HCT116 (cell line): ENCODE measurements at regions not wholly inside any gene's neighbourhood (a gene's known extent, or its start where the extent isn't known, plus 50 kb on each side); places are given as distances from the start of the nearest gene placed in this dataset.

ENCODE experiments used
- ATAC-seq: fragments of 200-7000 bp; cut with Tn5 transposase; 2 replicates; pipeline ENCODE4 v1.9.1; 2020; ENCODE audit warnings: mild to moderate bottlenecking, moderate library complexity
- BruUV-seq: library from RNA; stranded (reverse); fragments of 400-500 nt; replicated peaks from 2 replicates; lab custom pipeline; 2021; lab: Mats Ljungman, UMichigan
- CTCF ChIA-PET: fragments of 300-600 bp; sonication (Branson Sonifier 250); formaldehyde crosslinking; loops from one replicate; lab custom pipeline; 2021; ENCODE audit warnings: antibody characterized with exemption; lab: Charles Lee
- POLR2A ChIA-PET: fragments of 300-600, 350-600 bp; sonication (Branson Sonifier 250); formaldehyde crosslinking; loops from one replicate; lab custom pipeline; 2021; ENCODE audit warnings: antibody characterized with exemption; lab: Charles Lee
- RAD21 ChIA-PET, 2 experiments: fragments of 300-600 bp; sonication (Branson Sonifier 250); formaldehyde crosslinking; loops; one replicate each; lab custom pipeline; 2023; ENCODE audit warnings: low total read pairs in 2 of 2; ENCODE audit not compliant: uncharacterized antibody in 2 of 2, unreplicated experiment in 2 of 2, low non-redundant PET in 1 of 2; lab: Charles Lee
- DNase-seq: peaks from one replicate; pipeline ENCODE4 v3.0.0-alpha.2; 2010; ENCODE audit warnings: low read depth, low spot score
- H2AFZ ChIP-seq: fragments of 200-600 bp; shearing (Covaris generic), sonication (generic); 2 replicates; pipeline ENCODE4 v1.6.1; 2017; ENCODE audit warnings: low read depth, mixed run types, mixed read lengths, antibody characterized with exemption, low read length; ENCODE audit not compliant: poor library complexity, severe bottlenecking
- H3K27ac ChIP-seq: 2 replicates; pipeline ENCODE4 v1.5.1; 2012; ENCODE audit warnings: low read depth, low read length
- H3K27me3 ChIP-seq: fragments of 200-600 bp; sonication (generic); 2 replicates; pipeline ENCODE4 v1.6.1; 2016; ENCODE audit warnings: mixed run types, low read length, mixed read lengths; ENCODE audit not compliant: insufficient read depth
- H3K36me3 ChIP-seq, 2 experiments: fragments of 200-500 bp in 1 of 2; fragments of 200-600 bp in 1 of 2; sonication (Bioruptor generic) in 1 of 2; sonication (generic) in 1 of 2; 2 replicates each; pipeline versions ENCODE4 v1.5.1 to v1.6.1; 2014 to 2016; ENCODE audit warnings: low read length in 2 of 2, inconsistent platforms in 1 of 2, mixed read lengths in 1 of 2, mixed run types in 1 of 2; ENCODE audit not compliant: insufficient read depth in 2 of 2, control insufficient read depth in 1 of 2
- H3K4me1 ChIP-seq, 2 experiments: fragments of 200-600 bp in 1 of 2; sonication (generic) in 1 of 2; 2 replicates each; pipeline versions ENCODE4 v1.5.1 to v1.6.1; 2012 to 2017; ENCODE audit warnings: low read length in 2 of 2, inconsistent platforms in 1 of 2, mild to moderate bottlenecking in 1 of 2, mixed read lengths in 1 of 2, mixed run types in 1 of 2, moderate library complexity in 1 of 2; ENCODE audit not compliant: insufficient read depth in 2 of 2, control insufficient read depth in 1 of 2
- H3K4me2 ChIP-seq: fragments of 200-600 bp; sonication (generic); 2 replicates; pipeline ENCODE4 v1.6.1; 2017; ENCODE audit warnings: mixed run types, low read length, mixed read lengths
- H3K4me3 ChIP-seq, 2 experiments: fragments of 200-600 bp in 1 of 2; sonication (generic) in 1 of 2; replicated peaks in 1 of 2; 2 replicates each; pipeline ENCODE4 v1.5.1; 2011 to 2016; ENCODE audit warnings: low read length in 2 of 2, control low read depth in 1 of 2, low read depth in 1 of 2, mild to moderate bottlenecking in 1 of 2, mixed read lengths in 1 of 2, mixed run types in 1 of 2
- H3K79me2 ChIP-seq: fragments of 200-600 bp; sonication (generic); 2 replicates; pipeline ENCODE4 v1.6.1; 2017; ENCODE audit warnings: mild to moderate bottlenecking, mixed run types, low read length, moderate library complexity, mixed read lengths; ENCODE audit not compliant: insufficient read depth
- H3K9ac ChIP-seq: fragments of 200-600 bp; sonication (generic); 2 replicates; pipeline ENCODE4 v1.6.1; 2016; ENCODE audit warnings: low read length, mixed read lengths
- H3K9me2 ChIP-seq: fragments of 200-600 bp; sonication (generic), shearing (Covaris generic); 2 replicates; pipeline ENCODE4 v1.6.1; 2017; ENCODE audit warnings: mixed run types, mild to moderate bottlenecking, moderate library complexity; ENCODE audit not compliant: insufficient read depth
- H3K9me3 ChIP-seq, 2 experiments: fragments of 200-500 bp in 1 of 2; fragments of 200-600 bp in 1 of 2; sonication (Bioruptor generic) in 1 of 2; sonication (generic) in 1 of 2; 2 replicates each; pipeline ENCODE4 v1.6.1; 2014 to 2017; ENCODE audit warnings: low read length in 2 of 2, mixed read lengths in 2 of 2, inconsistent platforms in 1 of 2, low read depth in 1 of 2, mild to moderate bottlenecking in 1 of 2, mixed run types in 1 of 2, moderate library complexity in 1 of 2; ENCODE audit not compliant: control insufficient read depth in 1 of 2, insufficient read depth in 1 of 2
- H4K20me1 ChIP-seq: fragments of 200-600 bp; sonication (generic), shearing (Covaris generic); 2 replicates; pipeline ENCODE4 v1.6.1; 2017; ENCODE audit warnings: mixed run types, mild to moderate bottlenecking, moderate library complexity; ENCODE audit not compliant: insufficient read depth
- CBX3 ChIP-seq: IDR thresholded peaks from 2 replicates; pipeline ENCODE4 v1.6.1; 2012; ENCODE audit warnings: low read depth
- CEBPB ChIP-seq: IDR thresholded peaks from 2 replicates; pipeline ENCODE4 v1.6.1; 2012; ENCODE audit warnings: low read depth
- ELF1 ChIP-seq: IDR thresholded peaks from 2 replicates; pipeline ENCODE4 v1.6.1; 2012; ENCODE audit warnings: low read depth, borderline replicate concordance
- EZH2 ChIP-seq: fragments of 200-600 bp; sonication (generic); IDR thresholded peaks from 2 replicates; pipeline ENCODE4 v1.6.1; 2017; ENCODE audit warnings: antibody characterized with exemption, mixed run types
- FOSL1 ChIP-seq: IDR thresholded peaks from 2 replicates; pipeline ENCODE4 v1.6.1; 2012; ENCODE audit warnings: low read depth
- JUND ChIP-seq: IDR thresholded peaks from 2 replicates; pipeline ENCODE4 v1.6.1; 2012
- POLR2AphosphoS5 ChIP-seq: IDR thresholded peaks from 2 replicates; pipeline ENCODE4 v1.6.1; 2011; ENCODE audit warnings: mild to moderate bottlenecking, low read depth, low read length, moderate library complexity
- RAD21 ChIP-seq: IDR thresholded peaks from 2 replicates; pipeline ENCODE4 v1.6.1; 2012; ENCODE audit warnings: low read depth, mild to moderate bottlenecking
- SIN3A ChIP-seq: IDR thresholded peaks from 2 replicates; pipeline ENCODE4 v1.6.1; 2012; ENCODE audit warnings: low read depth
- SRF ChIP-seq: IDR thresholded peaks from 2 replicates; pipeline ENCODE4 v1.6.1; 2012; ENCODE audit warnings: low read depth
- TCF7L2 ChIP-seq: IDR thresholded peaks from 2 replicates; pipeline ENCODE4 v1.7.0; 2011; ENCODE audit warnings: borderline replicate concordance, inconsistent platforms; ENCODE audit not compliant: insufficient read depth, insufficient read length; ENCODE audit errors: extremely low read depth
- YY1 ChIP-seq: IDR thresholded peaks from 2 replicates; pipeline ENCODE4 v1.6.1; 2011; ENCODE audit warnings: low read length, low read depth, moderate library complexity, mild to moderate bottlenecking; ENCODE audit not compliant: insufficient replicate concordance; ENCODE audit errors: extremely low read depth
- ZFX ChIP-seq: fragments of 450-650 bp; IDR thresholded peaks from 2 replicates; pipeline ENCODE4 v1.6.1; 2017
- intact Hi-C: fragments of 100-400 bp; cut with micrococcal nuclease; formaldehyde crosslinking; loops from 2 replicates; pipeline ENCODE4 v1.10.0; 2022
- TF ChIP-seq, protein P1 (sequence below): IDR thresholded peaks from 2 replicates; pipeline ENCODE4 v1.6.1; 2012; ENCODE audit warnings: low read depth
- TF ChIP-seq, protein P2 (sequence below): IDR thresholded peaks from 2 replicates; pipeline ENCODE4 v1.6.1; 2012
- TF ChIP-seq, protein P3 (sequence below): IDR thresholded peaks from 2 replicates; pipeline ENCODE4 v1.6.1; 2012
- TF ChIP-seq, protein P4 (sequence below): IDR thresholded peaks from 2 replicates; pipeline ENCODE4 v1.6.1; 2011; ENCODE audit warnings: mild to moderate bottlenecking, low read length, moderate library complexity; ENCODE audit not compliant: insufficient replicate concordance; ENCODE audit errors: extremely low read depth

DNA sequence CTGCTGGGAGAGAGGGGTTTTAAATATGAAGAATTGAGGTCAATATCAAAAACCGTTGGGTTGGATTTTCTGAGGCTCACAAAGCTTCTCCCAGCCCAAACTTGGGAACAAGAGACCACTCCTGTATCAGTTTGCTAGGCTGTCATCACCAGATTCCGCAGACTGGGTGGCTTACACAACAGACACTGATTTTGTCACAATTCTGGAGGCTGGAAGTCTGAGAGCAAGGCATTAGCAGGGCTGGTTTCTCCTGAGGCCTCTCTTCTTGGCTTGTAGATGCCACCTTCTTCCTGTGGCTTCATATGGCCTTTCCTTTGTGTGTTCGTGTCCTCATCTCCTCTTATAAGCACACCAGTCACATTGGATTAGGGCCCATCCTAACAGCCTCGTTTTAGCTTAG is 122.9 kb upstream of the COPS8 start:
- H3K27ac ChIP-seq, result no peak overlapping the region
- H3K4me1 ChIP-seq, result no peaks in the 10 kb centered on the region
- no peak overlapping the region for H3K4me2 ChIP-seq
- no peak overlapping the region for H2AFZ ChIP-seq
- H3K79me2 ChIP-seq, result no peaks in the 10 kb centered on the region
- ChIA-PET CTCF (no interaction called here), RAD21 (no interaction called here), POLR2A (no interaction called here)
- intact Hi-C loops, result no loop called here
- H3K9me2 ChIP-seq, result no peaks in the 10 kb centered on the region
- no peak overlapping the region for H3K9ac ChIP-seq
- no TSS peak for BruUV-seq
- no peaks in the 10 kb centered on the region for H4K20me1 ChIP-seq
- no peak for ATAC-seq
- H3K27me3 ChIP-seq, result 0 out of 2 replicates have a peak, but pooled peaks cover 15% of the 10 kb centered on the region
- DNase-seq, result no peak
- no peak overlapping the region for H3K4me3 ChIP-seq
- TF ChIP-seq SIN3A (no peak), ELF1 (no peak), FOSL1 (no peak), EZH2 (no peak)
- TF ChIP-seq, protein P1, sequence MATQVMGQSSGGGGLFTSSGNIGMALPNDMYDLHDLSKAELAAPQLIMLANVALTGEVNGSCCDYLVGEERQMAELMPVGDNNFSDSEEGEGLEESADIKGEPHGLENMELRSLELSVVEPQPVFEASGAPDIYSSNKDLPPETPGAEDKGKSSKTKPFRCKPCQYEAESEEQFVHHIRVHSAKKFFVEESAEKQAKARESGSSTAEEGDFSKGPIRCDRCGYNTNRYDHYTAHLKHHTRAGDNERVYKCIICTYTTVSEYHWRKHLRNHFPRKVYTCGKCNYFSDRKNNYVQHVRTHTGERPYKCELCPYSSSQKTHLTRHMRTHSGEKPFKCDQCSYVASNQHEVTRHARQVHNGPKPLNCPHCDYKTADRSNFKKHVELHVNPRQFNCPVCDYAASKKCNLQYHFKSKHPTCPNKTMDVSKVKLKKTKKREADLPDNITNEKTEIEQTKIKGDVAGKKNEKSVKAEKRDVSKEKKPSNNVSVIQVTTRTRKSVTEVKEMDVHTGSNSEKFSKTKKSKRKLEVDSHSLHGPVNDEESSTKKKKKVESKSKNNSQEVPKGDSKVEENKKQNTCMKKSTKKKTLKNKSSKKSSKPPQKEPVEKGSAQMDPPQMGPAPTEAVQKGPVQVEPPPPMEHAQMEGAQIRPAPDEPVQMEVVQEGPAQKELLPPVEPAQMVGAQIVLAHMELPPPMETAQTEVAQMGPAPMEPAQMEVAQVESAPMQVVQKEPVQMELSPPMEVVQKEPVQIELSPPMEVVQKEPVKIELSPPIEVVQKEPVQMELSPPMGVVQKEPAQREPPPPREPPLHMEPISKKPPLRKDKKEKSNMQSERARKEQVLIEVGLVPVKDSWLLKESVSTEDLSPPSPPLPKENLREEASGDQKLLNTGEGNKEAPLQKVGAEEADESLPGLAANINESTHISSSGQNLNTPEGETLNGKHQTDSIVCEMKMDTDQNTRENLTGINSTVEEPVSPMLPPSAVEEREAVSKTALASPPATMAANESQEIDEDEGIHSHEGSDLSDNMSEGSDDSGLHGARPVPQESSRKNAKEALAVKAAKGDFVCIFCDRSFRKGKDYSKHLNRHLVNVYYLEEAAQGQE, result no peak
- TF ChIP-seq, protein P2, sequence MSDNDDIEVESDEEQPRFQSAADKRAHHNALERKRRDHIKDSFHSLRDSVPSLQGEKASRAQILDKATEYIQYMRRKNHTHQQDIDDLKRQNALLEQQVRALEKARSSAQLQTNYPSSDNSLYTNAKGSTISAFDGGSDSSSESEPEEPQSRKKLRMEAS, result no peak
- H3K9me3 ChIP-seq, result no peaks in the 10 kb centered on the region
- no peaks in the 10 kb centered on the region for H3K36me3 ChIP-seq

DNA sequence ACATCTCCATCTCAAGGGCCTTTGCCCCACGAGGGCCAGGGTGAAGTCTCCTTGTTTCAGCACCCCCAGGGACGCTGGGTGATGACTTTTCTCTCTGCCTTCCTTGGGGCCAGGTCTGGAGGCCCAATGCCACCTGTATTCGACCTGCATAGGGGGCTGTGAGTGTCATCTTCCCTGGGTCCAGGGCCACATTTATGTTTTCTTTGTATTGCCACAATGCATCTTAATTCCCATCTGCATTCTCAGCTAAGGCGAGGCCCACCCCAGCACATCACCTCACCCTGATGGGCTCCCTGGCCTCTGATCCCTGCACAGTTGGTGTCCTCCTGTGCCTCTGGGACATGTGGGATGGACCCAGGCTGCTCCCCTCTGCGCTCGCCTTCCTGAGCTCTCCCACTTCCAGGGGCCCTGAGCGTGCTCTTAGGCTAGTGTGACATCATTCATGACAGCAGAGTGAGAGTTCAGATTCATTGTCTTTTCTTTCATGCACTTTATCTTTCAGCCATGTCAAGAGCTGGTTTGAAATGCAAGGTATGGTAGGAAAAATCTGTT is 122.0 kb upstream of the COPS8 start:
- peaks cover 15% of the 10 kb centered on the region; the same call in 1 of the 2 replicates for H3K27me3 ChIP-seq
- no peak overlapping the region for H3K4me2 ChIP-seq
- no peaks in the 10 kb centered on the region for H3K36me3 ChIP-seq
- no peaks in the 10 kb centered on the region for H3K9me2 ChIP-seq
- no peaks in the 10 kb centered on the region for H4K20me1 ChIP-seq
- ChIA-PET RAD21 (no interaction called here), POLR2A (no interaction called here), CTCF (no interaction called here)
- H2AFZ ChIP-seq, result no peak overlapping the region
- H3K27ac ChIP-seq, result no peak overlapping the region
- intact Hi-C loops, result no loop called here
- H3K79me2 ChIP-seq, result no peaks in the 10 kb centered on the region
- H3K4me3 ChIP-seq, result no peak overlapping the region
- no peak for DNase-seq
- H3K9ac ChIP-seq, result no peak overlapping the region
- BruUV-seq, result no TSS peak
- ATAC-seq, result no peak
- no peaks in the 10 kb centered on the region for H3K4me1 ChIP-seq
- H3K9me3 ChIP-seq, result no peaks in the 10 kb centered on the region
- TF ChIP-seq POLR2AphosphoS5, result no peak
- no peak for TF ChIP-seq YY1
- no peak for TF ChIP-seq CEBPB
- TF ChIP-seq ZFX, result no peak
- no peak for TF ChIP-seq RAD21
- TF ChIP-seq JUND, result no peak
- TF ChIP-seq TCF7L2, result no peak
- no peak for TF ChIP-seq FOSL1
- TF ChIP-seq, protein P3, sequence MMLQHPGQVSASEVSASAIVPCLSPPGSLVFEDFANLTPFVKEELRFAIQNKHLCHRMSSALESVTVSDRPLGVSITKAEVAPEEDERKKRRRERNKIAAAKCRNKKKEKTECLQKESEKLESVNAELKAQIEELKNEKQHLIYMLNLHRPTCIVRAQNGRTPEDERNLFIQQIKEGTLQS, result no peak
- no peak for TF ChIP-seq SRF
- TF ChIP-seq CBX3, result no peak
- TF ChIP-seq, protein P4, sequence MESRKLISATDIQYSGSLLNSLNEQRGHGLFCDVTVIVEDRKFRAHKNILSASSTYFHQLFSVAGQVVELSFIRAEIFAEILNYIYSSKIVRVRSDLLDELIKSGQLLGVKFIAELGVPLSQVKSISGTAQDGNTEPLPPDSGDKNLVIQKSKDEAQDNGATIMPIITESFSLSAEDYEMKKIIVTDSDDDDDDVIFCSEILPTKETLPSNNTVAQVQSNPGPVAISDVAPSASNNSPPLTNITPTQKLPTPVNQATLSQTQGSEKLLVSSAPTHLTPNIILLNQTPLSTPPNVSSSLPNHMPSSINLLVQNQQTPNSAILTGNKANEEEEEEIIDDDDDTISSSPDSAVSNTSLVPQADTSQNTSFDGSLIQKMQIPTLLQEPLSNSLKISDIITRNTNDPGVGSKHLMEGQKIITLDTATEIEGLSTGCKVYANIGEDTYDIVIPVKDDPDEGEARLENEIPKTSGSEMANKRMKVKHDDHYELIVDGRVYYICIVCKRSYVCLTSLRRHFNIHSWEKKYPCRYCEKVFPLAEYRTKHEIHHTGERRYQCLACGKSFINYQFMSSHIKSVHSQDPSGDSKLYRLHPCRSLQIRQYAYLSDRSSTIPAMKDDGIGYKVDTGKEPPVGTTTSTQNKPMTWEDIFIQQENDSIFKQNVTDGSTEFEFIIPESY, result no peak
